ENCODE measurements at regions not wholly inside any gene's neighbourhood (a gene's known extent, or its start where the extent isn't known, plus 50 kb on each side); places are given as distances from the start of the nearest gene placed in this dataset.
A peak's percentile ranks its signal among the peaks of the same experiment; 100 is the strongest.

GRCh38 chr2:142218471-142218870 is 87.7 kb upstream of the LRP1B start:
- Histone ChIP-seq H4K20me1 (ENCODE audit: control insufficient read depth, extremely low read depth, insufficient read depth, low read length) (no peaks in the 10 kb centered on the region), H3K4me1 (ENCODE audit: control insufficient read depth, extremely low read depth, insufficient read depth, low read length) (no peaks in the 10 kb centered on the region), H3K9me3 (ENCODE audit: control insufficient read depth, insufficient read depth, low read depth, low read length) (no peaks in the 10 kb centered on the region), H3K79me2 (ENCODE audit: control insufficient read depth, insufficient read depth, low read length) (no peaks in the 10 kb centered on the region), H2AFZ (ENCODE audit: low read length) (no peak overlapping the region), H3K4me2 (ENCODE audit: extremely low read depth, insufficient read depth, low read length) (no peak overlapping the region), H3K27me3 (ENCODE audit: control insufficient read depth, insufficient read depth, low read length) (no peaks in the 10 kb centered on the region), H3K36me3 (ENCODE audit: control insufficient read depth, insufficient read depth, low read length) (no peaks in the 10 kb centered on the region), H3K4me3 (replicated peaks in 1 of 4; ENCODE audit: control extremely low read depth in 1 of 4, insufficient read depth in 1 of 4, low read depth in 3 of 4, low read length in 4 of 4) (no peak overlapping the region), H3K27ac (ENCODE audit: insufficient read depth, low read length) (no peak overlapping the region), H3K9ac (ENCODE audit: insufficient read depth, low read length) (no peak overlapping the region)
- TF ChIP-seq, protein P1, sequence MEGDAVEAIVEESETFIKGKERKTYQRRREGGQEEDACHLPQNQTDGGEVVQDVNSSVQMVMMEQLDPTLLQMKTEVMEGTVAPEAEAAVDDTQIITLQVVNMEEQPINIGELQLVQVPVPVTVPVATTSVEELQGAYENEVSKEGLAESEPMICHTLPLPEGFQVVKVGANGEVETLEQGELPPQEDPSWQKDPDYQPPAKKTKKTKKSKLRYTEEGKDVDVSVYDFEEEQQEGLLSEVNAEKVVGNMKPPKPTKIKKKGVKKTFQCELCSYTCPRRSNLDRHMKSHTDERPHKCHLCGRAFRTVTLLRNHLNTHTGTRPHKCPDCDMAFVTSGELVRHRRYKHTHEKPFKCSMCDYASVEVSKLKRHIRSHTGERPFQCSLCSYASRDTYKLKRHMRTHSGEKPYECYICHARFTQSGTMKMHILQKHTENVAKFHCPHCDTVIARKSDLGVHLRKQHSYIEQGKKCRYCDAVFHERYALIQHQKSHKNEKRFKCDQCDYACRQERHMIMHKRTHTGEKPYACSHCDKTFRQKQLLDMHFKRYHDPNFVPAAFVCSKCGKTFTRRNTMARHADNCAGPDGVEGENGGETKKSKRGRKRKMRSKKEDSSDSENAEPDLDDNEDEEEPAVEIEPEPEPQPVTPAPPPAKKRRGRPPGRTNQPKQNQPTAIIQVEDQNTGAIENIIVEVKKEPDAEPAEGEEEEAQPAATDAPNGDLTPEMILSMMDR (conservative IDR thresholded peaks at IDR 0.05 in 1 of 2, IDR thresholded peaks at IDR 0.05 in 1 of 2; ENCODE audit: low read depth in 1 of 2, low read length in 2 of 2), result no peak
- no peak for TF ChIP-seq EZH2 (IDR thresholded peaks at IDR 0.05; ENCODE audit: low read length, missing control alignments)
- DNase-seq (ENCODE audit: low read depth in 2 of 2), result peak in 1 of 2 donors; percentile 46

DNA sequence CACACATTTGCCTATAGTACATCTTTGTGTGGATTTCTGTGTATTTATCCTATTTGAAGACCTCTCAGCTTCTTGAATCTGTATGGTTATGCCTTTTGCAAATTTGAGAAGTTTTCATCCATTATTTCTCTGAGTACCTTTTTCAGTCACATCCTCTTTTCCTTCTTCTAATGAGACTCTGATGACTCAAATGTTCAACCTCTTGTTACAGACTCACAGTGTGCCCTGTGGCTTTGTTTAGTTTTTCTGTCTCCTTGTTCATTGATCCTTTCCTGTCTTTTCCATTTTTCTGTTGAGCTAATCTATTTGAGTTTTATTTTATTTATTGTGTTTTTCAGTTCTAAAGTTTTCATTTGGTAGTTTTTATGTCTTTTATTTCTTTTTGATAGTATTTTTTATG is 87.0 kb upstream of the LRP1B start:
- no peak overlapping the region for H3K9ac ChIP-seq (ENCODE audit: insufficient read depth, low read length)
- peak; percentile 2 to 6 for DNase-seq (ENCODE audit: low read depth in 2 of 2)

GRCh38 chr2:142200062-142200461 is 69.2 kb upstream of the LRP1B start:
- no peak overlapping the region for H2AFZ ChIP-seq (ENCODE audit: low read length)
- H3K27me3 ChIP-seq (ENCODE audit: control insufficient read depth, insufficient read depth, low read length), result no peaks in the 10 kb centered on the region
- no peak overlapping the region for H3K4me3 ChIP-seq (replicated peaks in 1 of 4; ENCODE audit: control extremely low read depth in 1 of 4, insufficient read depth in 1 of 4, low read depth in 3 of 4, low read length in 4 of 4)
- no peaks in the 10 kb centered on the region for H3K36me3 ChIP-seq (ENCODE audit: control insufficient read depth, insufficient read depth, low read length)
- TF ChIP-seq EZH2 (IDR thresholded peaks at IDR 0.05; ENCODE audit: low read length, missing control alignments), result no peak
- TF ChIP-seq, protein P1 (conservative IDR thresholded peaks at IDR 0.05 in 1 of 2, IDR thresholded peaks at IDR 0.05 in 1 of 2; ENCODE audit: low read depth in 1 of 2, low read length in 2 of 2), result no peak
- H3K79me2 ChIP-seq (ENCODE audit: control insufficient read depth, insufficient read depth, low read length), result no peaks in the 10 kb centered on the region
- no peaks in the 10 kb centered on the region for H3K9me3 ChIP-seq (ENCODE audit: control insufficient read depth, insufficient read depth, low read depth, low read length)
- no peak overlapping the region for H3K9ac ChIP-seq (ENCODE audit: insufficient read depth, low read length)
- no peak overlapping the region for H3K27ac ChIP-seq (ENCODE audit: insufficient read depth, low read length)
- no peaks in the 10 kb centered on the region for H3K4me1 ChIP-seq (ENCODE audit: control insufficient read depth, extremely low read depth, insufficient read depth, low read length)
- H4K20me1 ChIP-seq (ENCODE audit: control insufficient read depth, extremely low read depth, insufficient read depth, low read length), result no peaks in the 10 kb centered on the region
- H3K4me2 ChIP-seq (ENCODE audit: extremely low read depth, insufficient read depth, low read length), result no peak overlapping the region
- no peak for DNase-seq (ENCODE audit: low read depth in 2 of 2)

More for the DNA sequence above, 87.0 kb upstream of the LRP1B start:
- no peaks in the 10 kb centered on the region for H3K27me3 ChIP-seq (ENCODE audit: control insufficient read depth, insufficient read depth, low read length)
- H2AFZ ChIP-seq (ENCODE audit: low read length), result no peak overlapping the region
- no peaks in the 10 kb centered on the region for H3K4me1 ChIP-seq (ENCODE audit: control insufficient read depth, extremely low read depth, insufficient read depth, low read length)
- H3K9me3 ChIP-seq (ENCODE audit: control insufficient read depth, insufficient read depth, low read depth, low read length), result no peaks in the 10 kb centered on the region
- H3K4me2 ChIP-seq (ENCODE audit: extremely low read depth, insufficient read depth, low read length), result no peak overlapping the region
- TF ChIP-seq EZH2 (IDR thresholded peaks at IDR 0.05; ENCODE audit: low read length, missing control alignments), result no peak
- TF ChIP-seq, protein P1 (conservative IDR thresholded peaks at IDR 0.05 in 1 of 2, IDR thresholded peaks at IDR 0.05 in 1 of 2; ENCODE audit: low read depth in 1 of 2, low read length in 2 of 2), result no peak
- no peaks in the 10 kb centered on the region for H4K20me1 ChIP-seq (ENCODE audit: control insufficient read depth, extremely low read depth, insufficient read depth, low read length)
- no peaks in the 10 kb centered on the region for H3K36me3 ChIP-seq (ENCODE audit: control insufficient read depth, insufficient read depth, low read length)
- H3K27ac ChIP-seq (ENCODE audit: insufficient read depth, low read length), result no peak overlapping the region
- H3K79me2 ChIP-seq (ENCODE audit: control insufficient read depth, insufficient read depth, low read length), result no peaks in the 10 kb centered on the region
- H3K4me3 ChIP-seq (replicated peaks in 1 of 4; ENCODE audit: control extremely low read depth in 1 of 4, insufficient read depth in 1 of 4, low read depth in 3 of 4, low read length in 4 of 4), result no peak overlapping the region
